GM21529 (cell line): ENCODE measurements at regions not wholly inside any gene's neighbourhood (a gene's known extent, or its start where the extent isn't known, plus 50 kb on each side); places are given as distances from the start of the nearest gene placed in this dataset.

Experiments
- ATAC-seq: cut with Tn5 transposase; IDR thresholded peaks from one replicate; pipeline ENCODE4 v1.9.1; 2021; ENCODE audit not compliant: unreplicated experiment

DNA sequence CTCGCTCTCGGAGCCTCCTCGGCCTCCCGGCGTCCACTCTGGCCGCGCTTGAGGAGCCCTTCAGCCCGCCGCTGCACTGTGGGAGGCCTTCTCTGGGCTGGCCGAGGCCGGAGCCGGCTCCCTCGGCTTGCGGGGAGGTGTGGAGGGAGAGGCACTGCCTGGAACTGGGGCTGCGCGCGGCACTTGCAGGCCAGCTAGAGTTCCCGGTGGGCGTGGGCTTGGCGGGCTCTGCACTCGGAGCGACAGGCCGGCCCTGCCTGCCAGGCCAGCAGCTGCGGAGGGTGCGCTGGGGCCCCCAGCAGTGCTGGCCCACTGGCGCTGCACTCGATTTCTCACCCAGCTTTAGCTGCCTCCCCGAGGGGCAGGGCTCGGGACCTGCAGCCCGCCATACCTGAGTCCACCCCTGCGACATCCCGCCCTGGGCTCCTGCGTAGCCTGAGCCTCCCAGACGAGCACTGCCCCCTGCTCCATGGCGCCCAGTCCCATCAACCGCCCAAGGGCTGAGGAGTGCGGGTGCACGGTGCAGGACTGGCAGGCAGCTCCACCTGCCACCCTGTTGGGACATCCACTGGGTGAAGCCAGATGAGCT, 765.0 kb downstream of the IGSF11 start:
- no peak for ATAC-seq

DNA sequence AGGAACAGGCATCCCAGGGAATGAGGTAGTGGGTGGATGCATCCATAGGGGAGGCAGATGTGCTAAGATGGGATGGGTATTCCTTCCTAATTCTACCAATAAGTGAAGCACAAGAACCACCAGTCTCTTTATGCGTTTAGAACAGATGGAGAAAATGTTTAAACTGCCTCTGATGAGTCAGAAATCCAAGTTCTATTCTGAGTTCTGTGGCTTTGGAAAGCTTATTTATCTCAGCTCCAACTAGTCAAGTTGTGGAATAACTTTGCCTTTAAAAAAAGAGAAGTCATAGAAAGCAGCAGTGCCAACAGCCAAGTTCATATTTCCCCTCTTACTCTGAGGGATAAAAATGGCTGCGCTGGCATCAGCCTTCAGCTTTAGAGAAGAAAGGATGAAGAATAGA, 761.7 kb downstream of the IGSF11 start:
- ATAC-seq = no peak

DNA sequence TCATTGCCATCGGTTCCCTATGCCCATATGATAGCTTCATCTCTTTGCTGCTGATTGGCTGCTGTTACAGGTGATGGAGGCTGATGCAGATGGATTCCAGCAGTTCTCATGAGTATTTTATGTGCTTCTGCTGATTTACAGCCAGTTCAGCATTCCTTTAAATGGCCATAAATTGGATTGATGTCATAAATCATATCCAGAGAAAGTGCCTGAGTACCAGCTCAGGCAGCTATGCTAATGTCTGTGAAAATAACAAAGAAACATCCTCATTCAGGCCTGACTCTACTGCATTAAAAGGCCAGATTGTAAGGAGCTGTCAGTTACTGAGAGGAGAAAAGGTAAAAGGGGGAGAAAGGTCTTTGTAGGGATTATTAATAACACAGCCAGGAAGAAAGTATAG, 756.8 kb downstream of the IGSF11 start:
- no peak for ATAC-seq

DNA sequence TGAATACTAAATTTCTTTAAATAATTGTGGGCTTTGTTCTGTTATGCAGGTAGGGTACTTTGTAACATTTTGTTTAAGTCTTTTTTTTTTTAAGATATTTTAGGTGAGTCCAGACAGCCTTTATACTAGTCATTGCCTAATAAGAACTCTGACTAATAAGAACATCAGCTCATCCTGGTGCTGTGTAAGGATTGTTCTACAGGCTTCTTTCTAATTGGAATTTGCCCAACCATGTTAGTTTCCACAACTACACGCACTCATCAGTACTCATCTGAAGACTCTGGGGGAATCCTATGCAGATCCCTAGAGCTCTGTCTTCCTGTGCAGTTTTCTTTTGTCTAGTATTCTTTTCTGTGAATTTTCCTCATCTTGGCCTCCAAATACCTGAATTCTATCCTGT, 741.8 kb downstream of the IGSF11 start:
- no peak for ATAC-seq

DNA sequence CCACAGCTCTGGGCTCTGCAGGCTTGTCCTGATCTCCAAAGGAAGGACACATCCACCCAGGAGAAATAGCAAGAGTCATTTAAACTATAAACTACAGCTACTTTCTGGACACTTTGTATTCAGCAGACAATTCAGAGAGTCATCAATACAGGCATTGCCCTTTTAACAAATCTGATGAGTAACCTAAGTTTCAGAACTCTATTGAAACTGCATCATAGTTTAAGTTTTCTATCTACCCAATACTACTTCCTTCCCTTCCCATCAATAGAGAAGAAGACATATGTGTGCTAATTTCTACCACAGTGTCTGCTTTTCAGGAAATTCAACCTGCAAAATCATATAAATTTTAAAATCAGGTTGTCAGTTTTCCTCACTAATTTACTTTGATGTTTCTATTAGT, 736.5 kb downstream of the IGSF11 start:
- ATAC-seq = no peak

DNA sequence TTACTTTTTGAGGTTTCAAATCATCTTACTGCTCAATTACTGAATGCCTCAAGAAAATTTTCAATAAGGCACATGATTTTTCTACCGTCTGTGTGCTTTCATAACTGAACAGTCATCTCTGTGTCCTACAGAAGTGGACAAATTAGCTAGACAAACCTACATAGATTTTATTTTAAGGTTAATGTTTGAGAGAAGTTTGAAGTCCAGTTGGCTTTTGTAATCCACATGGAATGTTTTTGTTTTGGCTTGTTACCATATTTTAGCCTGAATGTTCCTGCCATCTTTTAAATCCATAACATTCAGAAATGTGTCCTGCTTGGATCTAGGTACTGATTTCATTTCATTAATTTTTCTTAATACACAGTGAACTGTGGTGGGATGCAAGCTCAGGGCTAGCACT, 730.1 kb downstream of the IGSF11 start:
- ATAC-seq = no peak

DNA sequence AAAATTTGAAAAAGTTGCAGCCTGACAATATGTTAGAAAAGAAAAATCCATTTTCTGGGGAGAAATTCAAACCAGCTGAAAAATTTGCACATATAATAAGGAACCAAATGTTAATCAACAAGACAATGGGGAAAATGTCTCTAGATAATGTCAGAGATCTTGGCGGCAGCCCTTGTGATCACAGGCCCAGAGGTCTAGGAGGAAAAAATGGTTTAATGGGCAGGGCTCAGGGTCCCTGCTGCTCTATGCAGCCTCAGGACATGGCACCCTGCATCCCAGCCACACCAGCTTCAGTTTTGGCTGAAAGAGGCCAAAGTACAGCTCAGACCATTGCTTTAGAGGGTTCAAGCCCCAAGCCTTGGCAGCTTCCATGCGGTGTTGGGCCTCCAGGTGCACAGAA, 701.9 kb downstream of the IGSF11 start:
- no peak for ATAC-seq

DNA sequence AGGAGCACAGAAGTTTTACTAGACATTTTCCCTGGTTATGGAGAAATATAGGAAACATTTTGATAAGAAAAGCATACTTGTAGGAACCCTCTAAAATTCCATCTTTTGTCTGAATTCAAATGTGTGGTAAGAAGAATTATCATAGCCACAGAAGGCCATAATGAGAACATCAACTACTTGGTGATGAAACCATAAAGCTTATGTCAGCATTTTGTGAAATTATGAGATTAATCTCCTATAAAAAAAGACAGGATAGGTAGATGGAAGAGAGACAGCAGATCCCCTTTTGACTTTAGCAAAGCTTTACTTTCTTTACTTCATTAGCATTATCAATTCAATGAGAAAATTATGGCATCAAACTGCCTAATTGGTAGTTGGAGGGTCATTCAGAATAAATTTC, 697.0 kb downstream of the IGSF11 start:
- ATAC-seq = no peak

DNA sequence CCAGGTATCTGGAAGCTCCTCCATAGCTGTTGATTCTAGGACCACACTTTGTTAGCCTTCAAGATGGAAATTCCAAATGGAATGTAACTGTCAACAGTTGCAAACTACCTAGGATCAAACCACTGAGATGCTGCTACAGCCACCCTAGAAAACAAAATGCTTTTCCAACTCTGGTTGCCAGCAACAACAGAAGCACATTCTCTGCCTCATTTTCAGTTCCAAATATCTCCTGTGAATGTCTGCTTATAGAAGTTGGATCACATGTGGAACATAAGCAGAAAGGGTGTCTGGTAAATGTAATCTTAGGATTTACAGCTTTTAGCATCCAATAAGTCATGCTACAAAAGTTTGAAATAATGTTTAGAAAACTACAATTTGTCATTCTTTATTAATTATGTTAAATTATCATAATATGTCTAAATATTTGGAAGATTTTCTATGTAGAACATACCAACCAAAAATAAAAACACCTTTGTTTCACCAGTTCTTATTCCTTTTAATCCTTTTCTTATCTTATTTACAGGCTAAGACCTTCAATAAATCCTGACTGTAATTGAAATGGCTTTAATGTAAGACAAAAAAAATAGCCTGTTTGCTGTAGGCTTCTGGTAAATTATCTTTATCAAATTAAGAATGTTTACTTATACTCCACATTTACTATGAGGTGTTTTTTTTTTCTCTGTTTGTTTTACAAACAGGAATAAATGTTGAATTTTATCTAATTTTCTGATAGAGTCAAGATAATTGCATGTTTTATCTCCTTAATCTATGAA, 687.1 kb downstream of the IGSF11 start:
- no peak for ATAC-seq

DNA sequence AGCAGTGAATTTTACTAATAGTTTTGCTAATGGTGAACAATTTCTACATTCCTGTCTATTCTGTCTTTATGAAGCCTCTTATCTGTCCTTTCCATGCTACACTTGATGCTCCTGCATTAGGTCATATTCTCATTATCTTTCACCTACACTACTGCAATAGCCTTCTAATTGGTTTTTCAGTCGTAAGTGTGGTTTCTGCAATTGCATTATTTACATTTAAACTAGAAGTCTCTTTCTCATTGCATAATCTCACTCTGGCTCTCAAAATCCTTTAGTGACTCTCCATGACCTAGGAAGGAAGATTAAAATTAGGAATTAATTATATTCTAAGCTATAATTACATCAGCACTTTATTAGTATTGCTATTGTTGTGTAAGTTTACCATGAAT, 686.5 kb downstream of the IGSF11 start:
- no peak for ATAC-seq

DNA sequence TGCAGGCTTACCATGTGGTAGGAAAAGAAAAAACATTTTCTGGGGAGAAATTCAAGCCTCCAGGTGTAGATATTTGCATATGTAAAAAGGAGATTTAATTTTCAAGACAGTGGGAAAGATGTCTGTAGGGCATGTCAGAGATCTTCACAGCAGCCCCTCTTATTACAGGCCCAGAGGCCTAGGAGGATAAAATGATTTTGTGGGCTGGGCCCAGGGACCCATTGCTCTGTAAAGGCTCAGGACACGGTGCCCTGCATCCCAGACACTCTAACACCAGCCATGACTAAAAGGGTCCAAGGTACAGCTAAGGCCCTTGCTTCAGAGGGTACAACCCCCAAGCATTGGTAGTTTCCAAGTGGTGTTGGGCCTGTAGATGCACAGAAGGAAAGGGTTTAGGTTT, 680.1 kb downstream of the IGSF11 start:
- ATAC-seq = no peak

DNA sequence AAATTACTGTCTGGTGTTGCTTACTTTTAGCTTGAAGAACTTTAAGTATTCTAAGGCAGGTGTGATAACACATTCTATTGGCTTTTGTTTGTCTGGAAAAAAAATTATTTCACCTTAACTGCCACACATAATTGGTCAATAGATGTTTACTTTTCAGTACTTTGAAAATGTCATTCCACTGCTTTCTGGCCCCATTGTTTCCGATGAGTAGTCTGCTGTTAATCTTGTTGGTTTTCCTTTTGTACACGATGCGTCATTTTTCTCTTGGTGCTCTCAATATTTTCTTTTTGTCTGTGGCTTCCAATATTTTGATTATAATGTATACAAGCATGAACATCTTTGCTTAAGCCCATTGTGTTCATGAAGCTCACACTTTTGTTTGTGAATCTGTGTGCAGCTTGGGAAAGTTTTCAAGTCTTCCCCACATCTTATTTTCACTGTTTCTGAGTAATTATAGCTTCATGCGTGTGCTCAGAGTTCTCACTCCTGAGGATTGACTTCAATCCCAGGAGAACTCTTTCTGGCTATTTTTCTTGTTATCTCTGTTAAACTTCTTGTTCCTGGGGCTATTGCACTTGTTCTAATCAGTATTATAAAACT, 664.7 kb downstream of the IGSF11 start:
- no peak for ATAC-seq

DNA sequence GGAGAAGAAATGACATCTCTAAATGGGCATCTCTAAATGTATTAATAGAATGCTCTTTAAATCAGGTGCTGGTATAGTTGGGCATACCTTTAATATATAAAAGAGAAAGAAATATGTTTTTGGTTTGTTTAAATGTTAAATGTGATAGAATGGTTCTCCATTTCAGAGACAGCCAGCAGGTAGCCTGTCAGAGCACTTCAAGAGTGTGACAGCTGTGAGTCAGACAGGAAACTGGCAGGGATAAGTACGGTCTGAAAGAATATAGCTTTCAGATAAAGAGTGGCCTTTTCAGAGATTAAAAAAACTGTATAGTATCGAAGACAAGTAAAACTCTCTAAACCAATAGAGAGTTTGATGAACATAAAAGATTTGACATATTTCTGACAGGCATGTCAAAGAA, 654.1 kb downstream of the IGSF11 start:
- ATAC-seq = no peak

DNA sequence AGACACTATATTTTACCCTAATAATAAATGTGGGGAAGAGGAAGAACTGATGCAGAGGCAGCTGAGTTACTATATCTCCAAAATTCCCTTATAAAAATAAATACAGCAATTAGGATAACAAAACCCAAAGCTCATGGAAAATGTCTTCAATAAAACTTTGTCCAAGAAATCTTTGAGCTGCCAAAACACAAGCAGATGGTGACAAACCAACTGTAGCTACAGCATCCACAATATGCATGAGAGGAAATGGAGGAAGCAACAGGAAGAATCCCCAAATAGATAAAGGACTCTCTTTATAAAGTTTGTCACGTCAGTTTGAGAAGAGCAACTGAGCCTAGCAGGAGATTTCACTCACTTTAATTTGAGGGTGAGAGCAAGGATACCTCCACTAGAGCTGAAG, 638.2 kb downstream of the IGSF11 start:
- ATAC-seq = no peak

DNA sequence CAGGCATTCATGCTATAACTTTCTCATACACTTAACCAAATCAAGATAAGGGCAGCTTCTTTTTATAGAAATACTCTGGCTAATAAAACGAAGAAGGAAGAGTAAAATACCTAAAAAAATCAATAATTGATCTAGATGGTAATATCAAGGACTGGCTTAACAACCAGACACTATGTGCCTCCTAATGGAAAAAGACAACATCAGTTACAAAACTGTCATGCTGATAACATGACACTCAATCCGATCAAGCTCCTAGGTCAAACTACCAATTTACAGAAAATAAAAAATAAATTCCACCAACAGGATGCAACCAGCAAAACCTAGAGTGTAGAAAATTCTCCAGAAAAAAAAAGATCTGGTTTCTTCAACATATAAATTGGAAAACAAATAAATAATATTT, 634.6 kb downstream of the IGSF11 start:
- ATAC-seq = no peak

DNA sequence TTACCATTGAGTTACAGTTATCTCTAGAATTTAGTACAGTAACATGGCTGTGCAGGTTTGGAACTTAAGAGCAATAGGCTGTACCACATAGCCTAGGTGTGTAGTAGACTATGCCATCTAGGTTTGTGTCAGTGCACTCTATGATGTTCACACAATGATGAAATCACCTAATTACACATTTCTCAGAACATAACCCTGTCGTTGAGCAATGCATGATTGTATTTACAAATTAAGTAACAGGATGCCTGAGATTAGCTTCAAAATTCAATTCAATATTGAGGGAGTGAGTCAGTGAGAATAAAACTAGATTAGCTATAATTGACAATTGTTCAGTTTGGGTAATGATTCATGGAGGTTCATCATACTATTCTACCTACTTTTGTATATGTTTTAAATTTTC, 633.8 kb downstream of the IGSF11 start:
- no peak for ATAC-seq

DNA sequence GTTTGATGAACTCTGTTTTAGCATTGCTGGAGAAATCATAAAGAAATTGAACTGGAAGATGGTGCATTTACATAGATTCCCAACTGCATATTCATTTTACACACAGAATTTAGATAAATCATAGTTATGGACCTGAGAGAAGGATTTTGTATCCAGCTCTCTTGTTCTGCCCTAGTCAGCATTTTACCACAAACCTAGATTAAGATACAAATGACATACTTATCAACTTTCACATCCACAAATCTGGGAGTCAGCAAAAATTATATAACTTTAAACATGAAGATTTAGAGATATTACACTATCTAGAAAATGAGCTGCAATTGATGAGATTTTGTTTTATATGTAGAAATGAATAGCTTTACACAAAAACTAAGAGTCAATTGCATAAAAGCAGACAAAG, 632.8 kb downstream of the IGSF11 start:
- ATAC-seq = no peak

DNA sequence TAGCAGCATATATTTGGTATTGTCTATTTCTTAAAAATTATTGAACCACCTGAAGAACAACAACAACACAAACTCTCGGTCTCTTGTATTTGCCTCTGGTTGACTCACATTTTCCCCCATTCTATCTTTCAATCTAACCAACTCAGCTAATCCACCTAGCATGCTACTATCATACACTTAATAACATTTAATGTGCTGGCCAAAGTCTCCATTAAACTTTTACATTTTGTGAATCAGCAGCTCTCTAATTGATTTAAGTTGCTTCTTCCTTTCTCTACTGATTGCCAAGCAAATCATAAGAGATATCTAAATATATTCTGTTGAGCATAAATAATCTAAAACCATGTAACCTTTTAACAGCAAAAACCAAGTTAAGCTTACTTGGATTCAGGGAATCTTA, 631.7 kb downstream of the IGSF11 start:
- no peak for ATAC-seq

DNA sequence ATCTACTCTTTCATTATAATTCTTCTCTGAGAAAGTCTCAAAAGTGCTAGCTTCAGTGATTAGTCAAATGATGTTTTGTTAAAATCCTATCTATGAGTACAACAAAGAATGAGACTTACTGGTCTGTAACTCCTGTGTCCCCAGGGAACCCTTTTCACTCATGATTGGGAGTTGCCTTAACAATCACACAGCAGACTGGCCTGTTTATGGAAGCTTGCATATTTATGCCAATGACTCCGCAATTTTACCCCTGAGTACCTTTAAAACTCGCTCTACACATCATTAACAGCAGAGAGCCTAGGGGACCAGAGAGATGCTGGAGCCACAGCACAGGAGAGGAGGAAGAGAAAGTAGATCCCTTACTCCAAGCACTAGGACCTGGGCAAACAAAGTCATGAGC, 628.1 kb downstream of the IGSF11 start:
- ATAC-seq = no peak

DNA sequence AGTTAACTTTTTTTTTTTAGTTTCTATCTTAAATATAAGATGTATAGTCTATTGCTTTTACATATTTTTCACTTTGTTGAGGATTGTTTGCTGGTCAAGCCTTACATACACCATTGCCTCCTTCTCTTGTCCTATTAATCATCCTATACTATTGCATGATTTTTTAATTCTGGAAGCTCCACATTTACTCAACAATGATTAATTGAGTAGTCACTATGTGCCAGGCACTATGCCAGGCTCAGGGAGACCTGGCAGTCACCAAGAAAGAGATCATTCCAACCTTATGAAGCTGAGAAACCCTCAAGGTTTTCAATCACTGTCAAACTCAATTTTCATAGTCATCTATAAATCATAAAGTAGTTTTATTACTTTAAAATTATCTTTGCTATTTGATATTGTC, 626.2 kb downstream of the IGSF11 start:
- no peak for ATAC-seq

DNA sequence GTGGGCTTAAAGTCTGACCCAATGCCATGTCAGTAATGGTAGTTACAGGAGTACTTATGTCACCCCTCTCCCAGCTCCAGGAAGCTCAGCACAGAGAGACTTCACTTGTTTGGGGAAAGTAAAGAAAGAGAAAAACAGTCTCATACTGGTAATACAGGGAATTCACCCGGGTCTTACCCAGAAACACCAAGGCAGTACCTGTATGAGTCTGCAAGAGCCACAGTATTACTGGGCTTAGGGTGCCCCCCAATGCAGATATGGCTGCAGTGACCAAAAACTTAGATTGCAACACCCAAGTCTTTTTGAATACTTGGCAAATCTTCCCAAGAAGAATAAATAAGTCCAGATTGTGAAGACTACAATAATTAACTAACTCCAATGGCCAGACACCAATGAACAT, 622.1 kb downstream of the IGSF11 start:
- ATAC-seq = peak; percentile 96

DNA sequence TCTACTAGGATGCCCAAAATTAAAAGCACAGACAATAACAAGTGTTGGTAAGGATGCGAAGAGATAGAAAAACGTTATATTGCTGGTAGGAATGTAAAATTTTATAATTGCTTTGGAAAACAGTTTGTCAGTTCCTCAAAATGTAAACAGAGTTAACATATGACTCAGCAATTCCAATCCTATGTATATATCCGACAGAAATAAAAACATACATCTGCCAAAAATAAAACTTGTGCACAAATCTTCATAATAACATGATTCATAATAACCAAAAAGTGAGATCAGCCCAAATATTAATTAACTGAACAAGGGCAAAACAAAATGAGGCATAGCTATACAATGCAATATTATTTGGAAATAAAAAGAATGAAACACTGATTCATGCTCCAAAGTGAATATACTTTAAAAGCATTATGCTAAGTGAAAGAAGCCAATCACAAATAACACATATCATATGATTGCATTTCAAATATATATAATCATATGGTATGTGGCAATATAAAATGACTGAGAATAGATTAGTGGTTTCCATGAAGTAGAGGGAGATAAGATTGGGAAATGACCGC, 609.3 kb downstream of the IGSF11 start:
- no peak for ATAC-seq
